SH-SY5Y (cell line): ENCODE measurements at regions not wholly inside any gene's neighbourhood (a gene's known extent, or its start where the extent isn't known, plus 50 kb on each side); places are given as distances from the start of the nearest gene placed in this dataset.

Experiments
- GATA2 ChIP-seq: IDR thresholded peaks from 2 replicates; pipeline ENCODE4 v1.6.1; 2011; ENCODE audit warnings: mild to moderate bottlenecking, low read depth, low read length
- GATA3 ChIP-seq: IDR thresholded peaks from 2 replicates; pipeline ENCODE4 v1.6.1; 2011; ENCODE audit warnings: low read depth, mild to moderate bottlenecking, low read length, moderate library complexity

GRCh38 chr9:29068461-29068860 is 1495.2 kb upstream of the C9orf72 start:
- no peak for TF ChIP-seq GATA2
- peak; percentile 85 for TF ChIP-seq GATA3
